ENCODE measurements at regions not wholly inside any gene's neighbourhood (a gene's known extent, or its start where the extent isn't known, plus 50 kb on each side); places are given as distances from the start of the nearest gene placed in this dataset.
A peak's percentile ranks its signal among the peaks of the same experiment; 100 is the strongest.
"Not testable (repeated sequence)": the region's sequence is repeated elsewhere in the genome, so short reads cannot be mapped to it uniquely, and the experiment has no call there.

DNA sequence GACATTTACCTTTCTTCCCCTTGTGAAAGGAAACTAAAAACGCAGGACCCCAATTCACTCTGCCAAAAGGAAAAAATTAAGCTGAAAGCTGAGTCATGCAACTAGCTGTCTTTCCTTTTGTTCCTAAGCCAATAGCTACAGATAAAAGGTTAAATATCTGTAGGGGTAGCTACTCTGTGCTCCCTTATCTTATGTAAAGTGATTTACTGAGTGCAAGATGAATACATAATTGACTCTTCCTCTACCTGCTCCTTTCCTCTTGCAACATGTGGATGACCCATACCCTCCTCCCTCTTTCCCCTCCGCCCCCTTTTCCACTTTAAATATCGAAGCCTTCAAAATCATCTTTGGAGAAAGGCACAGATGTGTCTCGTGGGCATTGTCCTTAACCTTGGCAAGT is 68.0 kb upstream of the ZNF157 start:
- DNase-seq, result no peak

DNA sequence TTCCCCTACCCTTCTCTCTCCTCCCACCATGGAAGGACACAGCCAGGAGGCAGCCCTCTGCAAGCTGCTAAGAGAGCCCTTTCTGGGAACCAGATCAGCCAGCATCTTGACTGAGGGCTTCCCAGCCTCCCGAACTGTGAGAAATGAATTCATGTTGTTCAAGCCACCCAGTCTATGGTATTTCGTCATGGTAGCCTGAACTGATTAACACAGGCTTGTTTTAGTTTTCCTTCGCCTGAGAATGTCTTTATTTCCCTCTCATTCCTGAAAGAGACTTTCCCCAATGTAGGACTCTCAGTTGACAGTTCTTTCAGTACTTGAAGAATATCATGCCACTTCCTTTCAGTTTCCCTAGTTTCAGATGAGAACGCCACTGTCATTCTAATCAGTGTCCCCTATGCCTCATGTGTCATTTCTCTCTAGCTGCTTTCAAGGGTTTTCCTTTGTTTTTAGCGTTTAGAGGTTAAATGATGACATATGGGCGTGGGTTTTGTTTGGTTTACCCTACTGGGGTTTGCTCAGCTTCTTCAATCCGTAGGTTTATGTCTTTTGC is 63.8 kb upstream of the ZNF157 start:
- DNase-seq, result not testable (repeated sequence)

DNA sequence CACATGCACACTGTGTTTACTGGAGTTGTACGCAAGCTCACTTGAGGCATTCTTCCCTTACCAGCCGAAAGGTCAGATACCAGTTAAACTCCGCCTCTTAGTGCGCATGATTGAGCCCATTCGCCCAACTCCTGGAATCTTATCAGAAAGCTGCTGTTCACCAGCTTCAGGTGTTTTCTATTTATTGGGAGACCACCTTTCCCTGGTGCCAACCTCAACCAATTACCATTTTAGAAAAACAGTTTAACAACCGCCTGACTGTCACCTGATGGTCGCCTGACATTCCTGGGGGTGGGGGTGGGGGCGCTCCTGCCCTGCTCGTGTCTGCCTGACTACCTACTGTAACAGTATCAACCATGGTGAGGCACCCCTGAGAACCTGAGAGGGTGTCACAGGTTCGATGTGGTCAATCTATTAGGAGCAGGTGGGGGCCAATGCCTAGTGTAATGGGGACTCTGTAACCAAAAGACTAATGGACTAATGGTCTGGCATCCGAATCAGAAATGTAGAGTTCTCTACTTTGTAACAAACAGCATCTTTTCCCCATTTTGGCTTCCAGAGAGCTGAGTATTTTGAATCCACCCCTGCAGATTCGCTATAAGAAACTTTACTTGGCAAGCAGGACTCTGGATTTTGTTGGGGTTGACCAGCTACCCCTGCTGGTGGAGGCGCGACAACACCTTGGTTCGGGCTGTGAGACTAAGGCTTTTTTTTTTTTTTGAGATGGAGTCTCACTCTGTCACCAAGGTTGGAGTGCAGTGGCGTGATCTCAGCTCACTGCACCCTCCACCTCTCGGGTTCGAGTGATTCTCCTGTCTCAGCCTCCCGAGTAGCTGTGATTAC is 58.2 kb upstream of the ZNF157 start:
- peak; percentile 2 for DNase-seq

DNA sequence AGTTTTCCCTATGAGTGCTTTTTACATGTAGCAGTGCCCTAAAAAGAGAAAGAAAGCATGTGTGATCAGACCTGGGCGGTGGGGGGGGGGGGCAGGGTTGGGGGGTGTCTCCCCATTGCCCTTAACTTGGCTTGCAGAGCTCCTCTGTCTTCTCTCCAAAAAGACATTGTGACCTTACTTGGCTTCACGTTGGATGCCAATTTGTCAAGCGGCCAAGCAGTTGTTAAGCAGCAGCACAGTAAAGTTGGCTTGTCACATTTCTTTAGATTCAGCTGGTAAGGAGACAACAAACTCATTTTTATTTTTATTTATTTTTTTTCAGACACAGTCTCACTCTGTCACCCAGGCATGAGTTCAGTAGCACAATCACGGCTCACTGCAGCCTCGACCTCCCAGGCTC is 57.3 kb upstream of the ZNF157 start:
- no peak for DNase-seq

DNA sequence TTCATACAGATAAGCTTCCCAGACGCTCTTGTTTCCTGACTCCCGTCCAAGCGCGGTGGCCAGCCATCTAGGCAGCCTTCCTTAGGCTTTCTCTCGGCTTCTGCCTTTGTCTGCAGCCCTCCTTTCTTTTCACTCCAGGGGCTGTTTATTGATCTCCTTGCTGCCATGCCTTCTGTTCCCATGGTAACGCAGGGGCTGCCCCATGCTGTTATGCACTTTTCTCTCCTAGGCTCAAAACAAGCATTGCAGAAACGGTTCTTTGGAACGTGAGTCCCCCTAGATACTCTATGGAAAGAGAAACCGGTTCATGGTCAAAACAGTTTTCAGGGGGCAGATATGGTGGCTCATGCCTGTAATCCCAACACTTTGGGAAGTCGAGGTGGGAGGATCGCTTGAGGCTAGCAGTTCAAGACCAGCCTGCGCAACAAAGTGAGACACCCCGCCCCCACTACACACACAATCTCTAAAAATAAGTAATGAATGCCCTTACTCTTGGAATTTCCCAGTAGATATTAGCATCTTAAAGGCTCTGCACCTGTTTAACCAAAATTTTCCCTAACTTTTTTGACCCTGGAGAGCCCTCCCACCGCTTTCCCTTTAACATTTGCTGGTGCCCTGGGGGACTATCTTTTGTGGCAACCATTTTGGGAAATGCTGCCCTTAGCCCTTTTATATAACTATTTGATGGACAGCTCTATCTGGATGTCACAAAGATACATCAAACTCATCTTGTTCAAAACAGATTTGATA is 53.9 kb upstream of the ZNF157 start:
- DNase-seq, result peak; percentile 67

Data from NCI-H1092 (cell line).